BJ (cell line): ENCODE measurements at regions not wholly inside any gene's neighbourhood (a gene's known extent, or its start where the extent isn't known, plus 50 kb on each side); places are given as distances from the start of the nearest gene placed in this dataset.

Source experiments
- CTCF ChIA-PET: fragments of 350-600 bp; formaldehyde crosslinking; extraction: SDS; loops from one replicate; lab custom pipeline; 2021; ENCODE audit warnings: antibody characterized with exemption, inconsistent platforms; lab: Yijun Ruan, JAX
- POLR2A ChIA-PET: fragments of 300-600 bp; sonication (Branson Sonifier 250); formaldehyde crosslinking; extraction: SDS; loops from one replicate; lab custom pipeline; 2021; ENCODE audit warnings: antibody characterized with exemption; lab: Charles Lee
- DNase-seq: peaks from one replicate; pipeline ENCODE4 v3.0.0-alpha.2; 2011; ENCODE audit warnings: low read depth
- H3K27me3 ChIP-seq: 2 replicates; pipeline ENCODE4 v1.6.0; 2011; ENCODE audit warnings: low read length; ENCODE audit not compliant: control insufficient read depth, insufficient read depth
- H3K36me3 ChIP-seq: 2 replicates; pipeline ENCODE4 v1.5.1; 2011; ENCODE audit warnings: low read length; ENCODE audit not compliant: control insufficient read depth, insufficient read depth
- H3K4me3 ChIP-seq: 2 replicates; pipeline ENCODE4 v1.5.1; 2011; ENCODE audit warnings: low read depth, mild to moderate bottlenecking, control low read depth, low read length
- TF ChIP-seq, protein P1 (sequence below): IDR thresholded peaks from 2 replicates; pipeline ENCODE4 v1.5.1; 2011; ENCODE audit warnings: low read depth, mild to moderate bottlenecking, control low read depth, inconsistent platforms, low read length, moderate library complexity; ENCODE audit not compliant: insufficient read depth

DNA sequence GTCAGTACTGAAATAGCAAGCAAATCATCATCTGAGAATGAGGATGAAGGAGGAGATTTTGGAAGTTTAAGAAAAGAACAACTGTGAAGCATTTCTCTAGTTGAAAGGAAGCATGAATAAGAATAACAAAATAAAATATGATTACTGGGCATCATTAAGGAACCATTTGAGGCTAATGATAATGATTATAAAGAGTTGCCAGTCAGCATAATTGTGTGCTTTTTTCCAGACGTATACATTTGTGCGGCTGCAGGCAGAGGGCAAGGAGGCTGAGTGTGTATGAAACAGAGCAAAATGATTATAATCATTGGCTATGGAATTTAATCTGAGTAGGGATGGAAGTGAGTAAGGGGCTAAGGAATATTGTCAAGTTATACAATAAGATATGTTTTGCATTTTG lies 218.7 kb upstream of the FUT9 start:
- DNase-seq, result no peak
- TF ChIP-seq, protein P1, sequence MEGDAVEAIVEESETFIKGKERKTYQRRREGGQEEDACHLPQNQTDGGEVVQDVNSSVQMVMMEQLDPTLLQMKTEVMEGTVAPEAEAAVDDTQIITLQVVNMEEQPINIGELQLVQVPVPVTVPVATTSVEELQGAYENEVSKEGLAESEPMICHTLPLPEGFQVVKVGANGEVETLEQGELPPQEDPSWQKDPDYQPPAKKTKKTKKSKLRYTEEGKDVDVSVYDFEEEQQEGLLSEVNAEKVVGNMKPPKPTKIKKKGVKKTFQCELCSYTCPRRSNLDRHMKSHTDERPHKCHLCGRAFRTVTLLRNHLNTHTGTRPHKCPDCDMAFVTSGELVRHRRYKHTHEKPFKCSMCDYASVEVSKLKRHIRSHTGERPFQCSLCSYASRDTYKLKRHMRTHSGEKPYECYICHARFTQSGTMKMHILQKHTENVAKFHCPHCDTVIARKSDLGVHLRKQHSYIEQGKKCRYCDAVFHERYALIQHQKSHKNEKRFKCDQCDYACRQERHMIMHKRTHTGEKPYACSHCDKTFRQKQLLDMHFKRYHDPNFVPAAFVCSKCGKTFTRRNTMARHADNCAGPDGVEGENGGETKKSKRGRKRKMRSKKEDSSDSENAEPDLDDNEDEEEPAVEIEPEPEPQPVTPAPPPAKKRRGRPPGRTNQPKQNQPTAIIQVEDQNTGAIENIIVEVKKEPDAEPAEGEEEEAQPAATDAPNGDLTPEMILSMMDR, result no peak
- Histone ChIP-seq H3K27me3 (no peaks in the 10 kb centered on the region), H3K36me3 (no peaks in the 10 kb centered on the region), H3K4me3 (no peak overlapping the region)
- ChIA-PET POLR2A (no interaction called here), CTCF (no interaction called here)

DNA sequence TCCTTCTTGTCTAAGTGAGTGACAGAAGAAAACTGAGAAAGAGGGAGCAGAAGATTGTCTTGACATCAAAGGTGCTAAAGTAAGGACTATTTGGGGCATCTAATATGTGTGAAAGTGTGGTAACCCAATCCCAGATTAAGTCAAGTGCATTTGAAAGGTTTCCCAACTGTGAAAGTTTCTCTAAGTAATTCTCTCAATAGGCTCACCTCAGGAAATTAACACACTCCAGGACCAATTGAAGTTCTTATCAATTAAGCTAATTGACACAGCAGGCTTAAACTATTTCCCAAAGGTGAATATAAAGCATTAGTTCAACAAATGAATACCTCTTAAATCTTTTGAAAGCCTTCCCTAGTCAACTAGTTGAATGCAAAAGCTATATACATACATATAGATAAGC lies 212.8 kb upstream of the FUT9 start:
- CTCF ChIA-PET, result no interaction called here
- Histone ChIP-seq H3K4me3 (no peak overlapping the region), H3K27me3 (no peaks in the 10 kb centered on the region), H3K36me3 (no peaks in the 10 kb centered on the region)
- DNase-seq, result no peak
- TF ChIP-seq, protein P1, result no peak
- POLR2A ChIA-PET, result no interaction called here

DNA sequence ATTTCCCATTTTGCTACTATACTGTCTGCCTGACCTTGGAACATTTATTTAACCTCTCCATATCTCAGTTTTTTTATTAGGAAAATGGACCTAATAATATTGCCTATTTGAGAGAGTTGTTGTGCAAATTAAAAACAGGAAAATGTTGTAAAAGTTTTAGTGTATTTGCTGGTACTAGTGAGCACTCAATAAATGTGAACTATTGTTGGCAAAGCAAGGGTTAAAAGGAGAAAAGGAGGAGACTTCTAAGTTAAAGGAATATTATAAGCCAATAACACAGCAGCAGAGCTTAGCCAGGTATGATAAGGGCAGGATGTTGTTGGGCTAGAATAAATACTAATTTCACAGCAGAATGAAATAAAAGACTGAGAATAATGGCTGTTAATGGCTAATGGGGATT lies 211.9 kb upstream of the FUT9 start:
- Histone ChIP-seq H3K27me3 (no peaks in the 10 kb centered on the region), H3K4me3 (no peak overlapping the region), H3K36me3 (no peaks in the 10 kb centered on the region)
- ChIA-PET CTCF (no interaction called here), POLR2A (no interaction called here)
- no peak for DNase-seq
- TF ChIP-seq, protein P1, result no peak

DNA sequence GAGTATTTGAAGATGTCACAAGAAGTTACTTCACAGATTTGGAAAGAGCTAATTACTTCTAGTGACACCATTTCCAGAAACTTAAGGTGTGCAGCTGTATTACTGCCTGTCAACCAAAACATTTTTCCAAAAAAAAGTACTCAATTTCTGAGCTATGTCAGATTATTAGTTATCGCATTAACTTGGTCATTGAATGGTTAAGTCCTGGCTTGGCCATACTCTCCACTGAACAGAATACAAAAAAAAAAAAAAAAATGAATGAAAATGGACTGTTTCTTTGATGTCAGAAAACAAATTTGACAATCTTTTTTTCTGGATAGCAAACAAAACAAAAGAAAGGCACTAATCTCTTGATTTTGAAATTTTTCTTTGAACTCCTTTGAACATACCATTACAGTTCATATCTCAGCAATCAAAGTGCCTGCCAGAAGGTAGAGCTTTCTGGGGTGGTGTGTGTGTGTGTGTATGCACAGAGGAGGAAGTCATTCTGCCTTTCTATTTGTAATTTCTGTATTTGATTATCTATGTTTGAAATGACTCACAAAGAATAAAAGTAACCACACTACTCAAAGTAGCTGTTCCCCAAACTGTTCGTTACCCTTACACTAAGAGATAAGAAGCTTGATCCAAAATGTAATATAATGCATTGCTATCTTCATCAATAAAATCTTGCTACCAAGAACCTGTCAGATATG lies 210.8 kb upstream of the FUT9 start:
- Histone ChIP-seq H3K27me3 (no peaks in the 10 kb centered on the region), H3K36me3 (no peaks in the 10 kb centered on the region), H3K4me3 (no peak overlapping the region)
- TF ChIP-seq, protein P1, result no peak
- CTCF ChIA-PET, result no interaction called here
- POLR2A ChIA-PET, result no interaction called here
- no peak for DNase-seq

DNA sequence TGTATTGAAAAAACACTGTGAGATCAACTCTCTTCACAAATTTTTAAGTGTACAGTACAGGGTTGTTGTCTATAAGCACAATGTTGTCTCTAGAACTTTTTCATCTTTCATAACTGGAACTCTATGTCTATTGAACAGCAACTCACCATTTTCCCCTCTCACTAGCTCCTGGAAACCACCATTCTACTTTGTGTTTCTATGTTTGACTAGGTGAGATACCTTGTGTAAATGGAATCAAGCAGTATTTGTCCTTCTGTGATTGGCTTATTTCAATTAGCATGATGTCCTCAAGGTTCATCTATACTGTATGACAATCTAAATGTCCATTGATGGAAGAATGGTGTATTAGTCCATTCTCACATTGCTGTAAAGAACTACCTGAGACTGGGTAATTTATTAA lies 210.1 kb upstream of the FUT9 start:
- ChIA-PET POLR2A (no interaction called here), CTCF (no interaction called here)
- Histone ChIP-seq H3K27me3 (no peaks in the 10 kb centered on the region), H3K4me3 (no peak overlapping the region), H3K36me3 (no peaks in the 10 kb centered on the region)
- DNase-seq, result no peak
- TF ChIP-seq, protein P1, result no peak
